HEK293 (cell line): ENCODE measurements at regions not wholly inside any gene's neighbourhood (a gene's known extent, or its start where the extent isn't known, plus 50 kb on each side); places are given as distances from the start of the nearest gene placed in this dataset.
"Not testable (repeated sequence)": the region's sequence is repeated elsewhere in the genome, so short reads cannot be mapped to it uniquely, and the experiment has no call there.

Experiments
- CTCF ChIA-PET: fragments of 350-600 bp; formaldehyde crosslinking; extraction: SDS; loops from one replicate; lab custom pipeline; 2021; ENCODE audit warnings: antibody characterized with exemption; lab: Yijun Ruan, JAX
- POLR2A ChIA-PET: fragments of 300-600 bp; formaldehyde crosslinking; extraction: SDS; loops from one replicate; lab custom pipeline; 2020; ENCODE audit warnings: antibody characterized with exemption, inconsistent platforms; lab: Yijun Ruan, JAX
- H3K27ac ChIP-seq: fragments of 200-500 bp; sonication (Bioruptor generic); 2 replicates; pipeline ENCODE4 v1.5.1; 2014; ENCODE audit warnings: low read depth, low read length, control low read depth, inconsistent platforms; ENCODE audit errors: extremely low read depth
- H3K36me3 ChIP-seq, 2 experiments: fragments of 200-500 bp in 1 of 2; sonication (Bioruptor generic) in 1 of 2; 1 replicate in 1 of 2; 2 replicates in 1 of 2; pipeline ENCODE4 v1.5.1; 2014 to 2017; ENCODE audit warnings: inconsistent platforms in 2 of 2, low read length in 2 of 2; ENCODE audit not compliant: control insufficient read depth in 2 of 2, insufficient read depth in 1 of 2
- H3K4me1 ChIP-seq: fragments of 200-500 bp; sonication (Bioruptor generic); 2 replicates; pipeline ENCODE4 v1.5.1; 2014; ENCODE audit warnings: mild to moderate bottlenecking, low read length, inconsistent platforms; ENCODE audit not compliant: control insufficient read depth, insufficient read depth
- H3K4me3 ChIP-seq: 2 replicates; pipeline ENCODE4 v1.5.1; 2011; ENCODE audit warnings: low read depth, mild to moderate bottlenecking, control low read depth, low read length, moderate library complexity
- H3K9me3 ChIP-seq: fragments of 200-500 bp; sonication (Bioruptor generic); 2 replicates; pipeline ENCODE4 v1.5.1; 2014; ENCODE audit warnings: low read depth, low read length, inconsistent platforms; ENCODE audit not compliant: control insufficient read depth, insufficient read depth
- GLIS1 ChIP-seq: fragments of 450-650 bp; formaldehyde crosslinking; IDR thresholded peaks from 2 replicates; pipeline ENCODE4 v1.5.1; 2016; ENCODE audit warnings: missing biosample characterization, missing genetic modification characterization
- KLF16 ChIP-seq: fragments of 450-650 bp; formaldehyde crosslinking; IDR thresholded peaks from 2 replicates; pipeline ENCODE4 v1.5.1; 2017; ENCODE audit warnings: missing biosample characterization, missing genetic modification characterization
- SCRT2 ChIP-seq: fragments of 450-650 bp; formaldehyde crosslinking; IDR thresholded peaks from 2 replicates; pipeline ENCODE4 v1.5.1; 2016; ENCODE audit warnings: missing biosample characterization, missing genetic modification characterization
- SP3 ChIP-seq: fragments of 450-650 bp; formaldehyde crosslinking; IDR thresholded peaks from 2 replicates; pipeline ENCODE4 v1.5.1; 2016; ENCODE audit warnings: missing biosample characterization, missing genetic modification characterization
- ZBTB21 ChIP-seq: fragments of 450-650 bp; formaldehyde crosslinking; IDR thresholded peaks from 2 replicates; pipeline ENCODE4 v1.5.1; 2017; ENCODE audit warnings: missing biosample characterization, missing genetic modification characterization
- ZFHX2 ChIP-seq: fragments of 450-650 bp; formaldehyde crosslinking; conservative IDR thresholded peaks from 2 replicates; pipeline ENCODE4 v1.5.1; 2016; ENCODE audit warnings: missing biosample characterization, missing genetic modification characterization
- ZFP69B ChIP-seq: fragments of 450-650 bp; formaldehyde crosslinking; IDR thresholded peaks from 2 replicates; pipeline ENCODE4 v1.5.1; 2016; ENCODE audit warnings: missing biosample characterization, missing genetic modification characterization
- ZNF133 ChIP-seq: fragments of 450-650 bp; formaldehyde crosslinking; IDR thresholded peaks from 2 replicates; pipeline ENCODE4 v1.5.1; 2016; ENCODE audit warnings: missing biosample characterization, missing genetic modification characterization
- ZNF146 ChIP-seq: fragments of 450-650 bp; formaldehyde crosslinking; IDR thresholded peaks from 2 replicates; pipeline ENCODE4 v1.5.1; 2016; ENCODE audit warnings: missing biosample characterization, missing genetic modification characterization
- ZNF157 ChIP-seq: fragments of 450-650 bp; formaldehyde crosslinking; IDR thresholded peaks from 2 replicates; pipeline ENCODE4 v1.5.1; 2016; ENCODE audit warnings: missing biosample characterization, missing genetic modification characterization
- ZNF266 ChIP-seq: fragments of 450-650 bp; formaldehyde crosslinking; IDR thresholded peaks from 2 replicates; pipeline ENCODE4 v1.5.1; 2016; ENCODE audit warnings: missing biosample characterization, missing genetic modification characterization, low read depth
- ZNF354C ChIP-seq: fragments of 450-650 bp; formaldehyde crosslinking; IDR thresholded peaks from 2 replicates; pipeline ENCODE4 v1.5.1; 2016; ENCODE audit warnings: missing biosample characterization, missing genetic modification characterization, low read depth, borderline replicate concordance
- ZNF366 ChIP-seq: fragments of 450-650 bp; formaldehyde crosslinking; conservative IDR thresholded peaks from 2 replicates; pipeline ENCODE4 v1.5.1; 2016; ENCODE audit warnings: missing biosample characterization, missing genetic modification characterization
- ZNF473 ChIP-seq: fragments of 450-650 bp; formaldehyde crosslinking; IDR thresholded peaks from 2 replicates; pipeline ENCODE4 v1.5.1; 2017; ENCODE audit warnings: missing biosample characterization, missing genetic modification characterization
- ZNF549 ChIP-seq: fragments of 450-650 bp; IDR thresholded peaks from 2 replicates; pipeline ENCODE4 v1.5.1; 2018; ENCODE audit warnings: missing biosample characterization, missing genetic modification characterization, mild to moderate bottlenecking, inconsistent platforms, moderate library complexity
- ZNF623 ChIP-seq: fragments of 450-650 bp; formaldehyde crosslinking; IDR thresholded peaks from 2 replicates; pipeline ENCODE4 v1.5.1; 2016; ENCODE audit warnings: missing biosample characterization, missing genetic modification characterization
- ZNF670 ChIP-seq: fragments of 450-650 bp; formaldehyde crosslinking; IDR thresholded peaks from 2 replicates; pipeline ENCODE4 v1.5.1; 2016; ENCODE audit warnings: missing biosample characterization, missing genetic modification characterization, low read depth
- ZNF677 ChIP-seq: fragments of 450-650 bp; IDR thresholded peaks from 2 replicates; pipeline ENCODE4 v1.5.0; 2018; ENCODE audit warnings: missing biosample characterization, mild to moderate bottlenecking, missing genetic modification characterization, moderate library complexity
- ZNF747 ChIP-seq: fragments of 450-650 bp; formaldehyde crosslinking; IDR thresholded peaks from 2 replicates; pipeline ENCODE4 v1.5.1; 2016; ENCODE audit warnings: missing biosample characterization, missing genetic modification characterization
- ZNF791 ChIP-seq: fragments of 450-650 bp; formaldehyde crosslinking; IDR thresholded peaks from 2 replicates; pipeline ENCODE4 v1.5.1; 2016; ENCODE audit warnings: missing biosample characterization, missing genetic modification characterization
- TF ChIP-seq, protein P1 (sequence below): fragments of 450-650 bp; formaldehyde crosslinking; IDR thresholded peaks from 2 replicates; pipeline ENCODE4 v1.5.1; 2016; ENCODE audit warnings: missing biosample characterization, missing genetic modification characterization
- TF ChIP-seq, protein P2 (sequence below): fragments of 450-650 bp; formaldehyde crosslinking; IDR thresholded peaks from 2 replicates; pipeline ENCODE4 v1.5.1; 2016; ENCODE audit warnings: missing biosample characterization, missing genetic modification characterization
- TF ChIP-seq, protein P3 (sequence below): fragments of 450-650 bp; formaldehyde crosslinking; IDR thresholded peaks from 2 replicates; pipeline ENCODE4 v1.5.1; 2016; ENCODE audit warnings: missing biosample characterization, missing genetic modification characterization

- peak; percentile 91 for TF ChIP-seq ZNF146
- H3K36me3 ChIP-seq, POLR2A ChIA-PET, H3K27ac ChIP-seq, H3K4me1 ChIP-seq, H3K4me3 ChIP-seq, H3K9me3 ChIP-seq: not testable (repeated sequence)
- CTCF ChIA-PET = interaction anchor here (1.1 kb wide), 1 partner anchor 99 kb away, joined by 5 read pairs; no protein-coding TSS in a partner anchor
These were observed 180.0 kb downstream of the RTP5 start for GRCh38 chr2:242049492-242049891.

- Histone ChIP-seq H3K9me3 (no peaks in the 10 kb centered on the region), H3K27ac (no peak overlapping the region), H3K36me3 (no peaks in the 10 kb centered on the region), H3K4me1 (no peaks in the 10 kb centered on the region), H3K4me3 (no peak overlapping the region)
- TF ChIP-seq ZFHX2 (no peak), ZNF366 (tag by site-specific recombination) (no peak), ZNF133 (tag by site-specific recombination) (no peak)
- ChIA-PET CTCF (no interaction called here), POLR2A (no interaction called here)
These were observed 181.9 kb downstream of the RTP5 start for GRCh38 chr2:242051463-242051862.

DNA sequence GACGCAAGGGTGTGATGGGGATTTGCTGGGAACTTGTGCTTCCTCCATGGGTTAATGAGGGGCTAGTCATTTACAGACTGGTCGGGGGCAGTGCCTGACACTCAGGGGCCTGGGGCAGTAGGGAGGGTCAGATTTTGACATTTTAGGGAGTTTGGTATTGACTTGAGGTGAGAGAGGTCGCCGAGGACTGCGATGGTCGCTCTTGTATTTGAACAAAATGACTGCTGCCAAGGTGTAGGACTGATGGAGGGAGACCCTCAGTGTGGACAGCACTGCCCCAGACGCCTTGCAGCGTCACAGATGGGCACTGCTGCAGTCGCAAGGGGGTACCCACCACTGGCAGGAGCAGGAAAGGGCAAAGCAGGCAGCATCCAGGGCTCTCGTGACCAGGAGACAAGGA is 182.9 kb downstream of the RTP5 start:
- ChIA-PET CTCF (no interaction called here), POLR2A (no interaction called here)
- Histone ChIP-seq H3K9me3 (no peaks in the 10 kb centered on the region), H3K4me3 (no peak overlapping the region), H3K27ac (no peak overlapping the region), H3K36me3 (no peaks in the 10 kb centered on the region), H3K4me1 (no peaks in the 10 kb centered on the region)
- TF ChIP-seq ZNF791 (tag by site-specific recombination) (no peak), ZBTB21 (tag by site-specific recombination) (no peak), ZNF266 (tag by site-specific recombination) (no peak), KLF16 (tag by site-specific recombination) (no peak), ZNF670 (tag by site-specific recombination) (no peak), ZNF549 (tag by site-specific recombination) (no peak), GLIS1 (tag by site-specific recombination) (no peak), SP3 (tag by site-specific recombination) (no peak), ZNF354C (no peak), SCRT2 (tag by site-specific recombination) (no peak), ZFP69B (tag by site-specific recombination) (no peak), ZNF473 (tag by site-specific recombination) (no peak), ZNF677 (tag by site-specific recombination) (no peak), ZNF157 (tag by site-specific recombination) (no peak), ZNF623 (tag by site-specific recombination) (no peak), ZNF747 (tag by site-specific recombination) (no peak)
- TF ChIP-seq, protein P1, sequence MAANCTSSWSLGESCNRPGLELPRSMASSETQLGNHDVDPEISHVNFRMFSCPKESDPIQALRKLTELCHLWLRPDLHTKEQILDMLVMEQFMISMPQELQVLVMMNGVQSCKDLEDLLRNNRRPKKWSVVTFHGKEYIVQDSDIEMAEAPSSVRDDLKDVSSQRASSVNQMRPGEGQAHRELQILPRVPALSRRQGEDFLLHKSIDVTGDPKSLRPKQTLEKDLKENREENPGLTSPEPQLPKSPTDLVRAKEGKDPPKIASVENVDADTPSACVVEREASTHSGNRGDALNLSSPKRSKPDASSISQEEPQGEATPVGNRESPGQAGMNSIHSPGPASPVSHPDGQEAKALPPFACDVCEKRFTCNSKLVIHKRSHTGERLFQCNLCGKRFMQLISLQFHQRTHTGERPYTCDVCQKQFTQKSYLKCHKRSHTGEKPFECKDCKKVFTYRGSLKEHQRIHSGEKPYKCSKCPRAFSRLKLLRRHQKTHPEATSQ (tag by site-specific recombination) = no peak
- TF ChIP-seq, protein P2, sequence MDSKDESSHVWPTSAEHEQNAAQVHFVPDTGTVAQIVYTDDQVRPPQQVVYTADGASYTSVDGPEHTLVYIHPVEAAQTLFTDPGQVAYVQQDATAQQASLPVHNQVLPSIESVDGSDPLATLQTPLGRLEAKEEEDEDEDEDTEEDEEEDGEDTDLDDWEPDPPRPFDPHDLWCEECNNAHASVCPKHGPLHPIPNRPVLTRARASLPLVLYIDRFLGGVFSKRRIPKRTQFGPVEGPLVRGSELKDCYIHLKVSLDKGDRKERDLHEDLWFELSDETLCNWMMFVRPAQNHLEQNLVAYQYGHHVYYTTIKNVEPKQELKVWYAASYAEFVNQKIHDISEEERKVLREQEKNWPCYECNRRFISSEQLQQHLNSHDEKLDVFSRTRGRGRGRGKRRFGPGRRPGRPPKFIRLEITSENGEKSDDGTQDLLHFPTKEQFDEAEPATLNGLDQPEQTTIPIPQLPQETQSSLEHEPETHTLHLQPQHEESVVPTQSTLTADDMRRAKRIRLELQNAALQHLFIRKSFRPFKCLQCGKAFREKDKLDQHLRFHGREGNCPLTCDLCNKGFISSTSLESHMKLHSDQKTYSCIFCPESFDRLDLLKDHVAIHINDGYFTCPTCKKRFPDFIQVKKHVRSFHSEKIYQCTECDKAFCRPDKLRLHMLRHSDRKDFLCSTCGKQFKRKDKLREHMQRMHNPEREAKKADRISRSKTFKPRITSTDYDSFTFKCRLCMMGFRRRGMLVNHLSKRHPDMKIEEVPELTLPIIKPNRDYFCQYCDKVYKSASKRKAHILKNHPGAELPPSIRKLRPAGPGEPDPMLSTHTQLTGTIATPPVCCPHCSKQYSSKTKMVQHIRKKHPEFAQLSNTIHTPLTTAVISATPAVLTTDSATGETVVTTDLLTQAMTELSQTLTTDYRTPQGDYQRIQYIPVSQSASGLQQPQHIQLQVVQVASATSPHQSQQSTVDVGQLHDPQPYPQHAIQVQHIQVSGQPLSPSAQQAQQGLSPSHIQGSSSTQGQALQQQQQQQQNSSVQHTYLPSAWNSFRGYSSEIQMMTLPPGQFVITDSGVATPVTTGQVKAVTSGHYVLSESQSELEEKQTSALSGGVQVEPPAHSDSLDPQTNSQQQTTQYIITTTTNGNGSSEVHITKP (tag by site-specific recombination) = no peak
- TF ChIP-seq, protein P3, sequence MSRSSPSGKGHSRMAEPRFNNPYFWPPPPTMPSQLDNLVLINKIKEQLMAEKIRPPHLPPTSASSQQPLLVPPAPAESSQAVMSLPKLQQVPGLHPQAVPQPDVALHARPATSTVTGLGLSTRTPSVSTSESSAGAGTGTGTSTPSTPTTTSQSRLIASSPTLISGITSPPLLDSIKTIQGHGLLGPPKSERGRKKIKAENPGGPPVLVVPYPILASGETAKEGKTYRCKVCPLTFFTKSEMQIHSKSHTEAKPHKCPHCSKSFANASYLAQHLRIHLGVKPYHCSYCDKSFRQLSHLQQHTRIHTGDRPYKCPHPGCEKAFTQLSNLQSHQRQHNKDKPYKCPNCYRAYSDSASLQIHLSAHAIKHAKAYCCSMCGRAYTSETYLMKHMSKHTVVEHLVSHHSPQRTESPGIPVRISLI = no peak
